Hematopoietic multipotent progenitor cell treated with erythropoietin and hydrocortisone succinate and interleukin-3 and kit ligand, for 17 days (in vitro differentiated cells): ENCODE measurements at regions not wholly inside any gene's neighbourhood (a gene's known extent, or its start where the extent isn't known, plus 50 kb on each side); places are given as distances from the start of the nearest gene placed in this dataset.
A peak's percentile ranks its signal among the peaks of the same experiment; 100 is the strongest.

Experiments used
- DNase-seq: peaks from one replicate; pipeline ENCODE4 v3.0.0-alpha.2; 2015; ENCODE audit warnings: low spot score

DNA sequence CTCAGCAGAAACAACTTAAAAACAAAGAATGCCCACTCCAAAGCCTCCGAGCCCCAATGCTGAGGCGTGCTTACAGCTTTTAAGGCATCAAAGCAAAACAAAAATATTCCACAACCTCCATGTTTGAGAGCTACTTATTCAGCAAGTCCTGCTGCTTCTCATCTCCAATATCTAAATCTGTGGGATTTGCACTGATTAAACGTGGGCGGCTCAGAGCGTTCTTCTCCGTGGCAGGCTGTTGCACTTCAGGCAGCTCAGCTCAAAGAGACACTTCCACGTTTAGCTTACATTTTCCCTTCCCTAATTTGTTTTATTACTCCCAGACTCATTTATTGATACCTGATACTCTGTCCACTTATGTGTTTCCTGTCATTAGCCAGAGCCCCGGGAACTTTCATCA lies 282.6 kb upstream of the MCTP2 start:
- no peak for DNase-seq

DNA sequence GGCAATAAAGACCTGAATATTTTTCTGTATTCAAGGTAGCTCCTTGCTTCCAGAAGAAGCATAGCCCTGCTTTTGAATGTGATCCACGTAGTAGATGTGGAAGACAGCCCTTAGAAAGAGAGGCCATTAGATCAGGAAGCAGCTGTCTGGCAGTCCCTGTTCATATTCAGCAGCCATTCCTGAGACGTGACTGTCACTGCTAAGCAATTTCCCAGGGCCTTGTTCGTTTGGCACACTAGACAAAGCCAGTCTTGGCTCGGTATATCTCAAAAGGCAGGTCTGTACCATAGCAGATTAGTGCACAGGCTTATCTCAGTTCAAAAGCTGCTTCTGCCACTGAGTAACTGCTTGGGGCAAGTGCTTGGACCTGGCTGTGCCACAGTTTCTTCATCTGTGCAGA lies 287.8 kb upstream of the MCTP2 start:
- peak; percentile 45 for DNase-seq

DNA sequence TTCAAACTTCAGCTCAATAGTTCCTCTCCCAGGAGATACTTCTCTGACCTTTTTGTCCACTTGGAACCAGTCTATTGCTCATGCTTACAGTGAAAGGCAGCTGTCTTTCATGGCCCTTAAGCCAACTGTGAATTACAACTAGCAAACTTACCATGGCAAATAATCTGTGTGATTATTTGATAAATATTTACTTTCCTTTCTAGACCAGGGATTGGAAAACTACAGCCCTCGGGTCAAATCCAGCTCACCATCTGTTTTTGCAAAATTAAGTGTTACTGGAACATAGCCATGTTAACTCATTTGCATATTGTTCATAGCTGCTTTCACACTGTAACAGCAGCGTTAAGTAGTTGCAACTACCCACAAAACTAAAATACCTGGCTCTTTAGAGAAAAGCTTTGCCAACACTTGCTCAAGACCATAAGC lies 289.1 kb upstream of the MCTP2 start:
- DNase-seq: peak; percentile 32

DNA sequence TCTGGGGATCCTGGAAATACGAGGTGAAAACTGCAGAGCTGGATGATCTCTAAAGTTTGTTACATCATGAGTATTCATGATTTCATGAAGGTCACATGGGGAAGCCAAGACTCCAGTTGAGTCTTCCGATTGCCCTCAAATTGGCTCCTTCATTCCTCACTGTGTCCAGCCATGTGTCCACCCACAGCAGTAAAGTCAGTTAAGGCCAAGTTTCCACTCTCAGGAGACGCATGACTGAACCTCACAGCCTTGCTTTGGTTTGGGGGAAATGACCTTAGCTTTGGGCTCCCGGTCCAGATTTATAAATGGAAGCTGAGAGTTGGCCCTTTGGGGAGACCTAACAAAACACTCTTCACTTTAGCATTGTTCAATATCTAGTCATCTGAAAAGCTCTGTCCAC lies 289.7 kb upstream of the MCTP2 start:
- no peak for DNase-seq

DNA sequence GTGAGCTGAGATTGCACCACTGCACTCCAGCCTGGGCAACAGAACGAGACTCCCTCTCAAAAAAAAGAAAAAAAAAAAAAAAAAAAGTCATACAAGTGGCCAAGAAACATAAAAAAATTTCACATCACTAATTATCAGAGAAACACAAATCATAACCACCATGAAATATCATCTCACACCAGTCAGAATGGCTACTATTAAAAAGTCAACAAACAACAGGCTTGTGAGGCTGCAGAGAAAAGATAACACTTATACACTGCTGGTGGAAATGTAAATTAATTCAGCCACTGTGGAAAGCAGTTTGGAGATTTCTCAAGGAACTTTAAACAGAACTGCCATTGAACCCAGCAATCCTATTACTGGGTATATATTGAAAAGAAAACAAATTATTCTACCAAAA lies 291.1 kb upstream of the MCTP2 start:
- no peak for DNase-seq

DNA sequence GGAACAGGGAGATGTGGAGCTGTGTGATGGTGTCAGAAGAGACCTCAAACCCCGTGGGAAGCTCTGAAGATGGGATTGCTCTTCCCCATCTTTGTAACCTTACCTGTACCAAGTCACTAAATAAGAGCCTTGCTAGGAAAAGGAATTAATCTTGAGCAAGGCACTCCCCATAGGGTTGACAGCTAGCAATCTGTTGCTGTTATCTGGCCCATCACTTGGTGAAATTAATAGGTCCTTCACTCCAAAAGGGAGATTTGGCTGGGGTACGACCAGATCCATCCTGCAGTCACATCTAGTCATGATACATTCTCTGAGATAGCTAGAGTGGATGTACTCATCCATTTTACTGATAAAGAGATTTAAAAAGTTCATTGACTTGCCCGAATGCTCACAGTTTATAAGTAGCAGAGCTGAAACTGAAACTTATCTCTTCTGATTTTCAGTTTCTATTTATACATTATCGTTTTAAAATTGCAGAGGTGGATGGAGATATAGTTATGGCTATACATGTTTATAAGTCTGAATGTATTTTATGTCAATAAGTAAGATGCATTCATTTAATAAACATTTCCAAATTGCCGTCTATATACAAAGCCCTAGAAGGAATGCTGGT lies 299.1 kb upstream of the MCTP2 start:
- no peak for DNase-seq

DNA sequence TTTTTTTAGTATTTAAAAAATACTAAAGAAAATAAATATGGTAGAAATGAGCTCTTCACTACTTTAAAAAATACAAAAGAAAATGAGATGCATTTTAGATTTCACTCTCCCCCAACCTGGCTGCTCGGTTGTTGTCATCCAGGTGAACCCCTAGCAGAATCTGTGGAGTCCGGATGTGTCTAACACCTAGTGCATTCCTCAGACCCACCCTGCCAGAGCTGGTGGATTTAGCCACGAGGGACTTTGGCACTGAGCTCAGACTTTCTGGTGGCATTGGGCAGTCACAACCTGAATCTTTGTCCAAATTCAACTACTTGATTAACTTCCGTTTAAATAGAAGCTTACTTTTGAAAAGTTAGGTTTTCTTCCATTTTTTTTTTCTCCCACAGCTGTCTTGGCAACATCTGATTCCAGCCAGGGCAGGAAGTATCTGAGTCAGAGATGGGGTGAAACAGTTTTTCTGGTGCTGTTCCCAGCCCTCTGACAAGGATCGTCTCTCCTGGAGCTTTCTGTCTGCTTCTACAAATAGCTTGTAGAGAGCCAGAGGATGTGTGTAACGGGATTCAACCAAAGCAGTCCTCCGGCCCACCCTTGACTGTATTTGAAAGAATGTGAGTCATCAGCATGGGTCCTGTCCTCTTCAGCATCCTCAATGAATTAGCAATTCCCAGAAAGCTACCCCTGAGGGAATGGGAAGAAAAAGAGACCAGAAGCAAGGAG lies 301.8 kb upstream of the MCTP2 start:
- no peak for DNase-seq

DNA sequence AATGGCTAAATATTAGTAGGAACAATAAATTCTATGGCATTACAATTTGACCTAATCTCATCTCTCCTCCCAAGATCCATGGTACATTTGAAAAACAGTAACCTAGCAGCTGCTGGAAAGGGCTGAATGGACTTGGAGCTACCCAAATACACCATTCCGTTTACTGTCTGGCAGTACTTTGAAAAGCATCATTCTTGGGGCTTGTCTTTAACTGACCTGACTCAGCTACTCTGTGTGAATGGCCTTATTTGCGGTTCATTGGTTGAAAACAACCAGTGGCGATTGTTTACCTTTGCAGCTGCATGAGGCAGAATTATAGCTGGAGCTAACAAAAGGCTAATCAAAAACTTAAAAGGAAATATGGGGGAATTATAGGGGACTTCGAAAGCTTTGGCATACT lies 311.2 kb upstream of the MCTP2 start:
- no peak for DNase-seq

DNA sequence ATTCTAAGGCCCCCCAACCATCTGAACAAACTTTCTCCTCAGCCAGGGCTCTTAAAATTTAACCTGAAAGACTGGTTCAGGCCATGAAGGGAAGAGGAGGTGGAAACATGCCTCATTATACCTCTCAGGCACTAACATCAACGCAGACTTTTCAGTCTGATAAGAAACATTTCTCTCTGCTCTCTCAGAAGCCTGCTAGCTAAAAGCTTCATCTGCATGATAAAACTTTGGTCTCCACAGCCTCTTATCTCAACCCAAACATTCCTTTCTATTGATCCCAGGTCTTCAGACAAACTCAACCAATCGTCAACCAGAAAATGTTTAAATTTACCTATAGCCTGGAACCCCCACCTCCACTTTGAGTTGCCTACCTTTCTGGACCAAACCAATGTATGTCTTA lies 312.6 kb upstream of the MCTP2 start:
- peak; percentile 17 for DNase-seq

DNA sequence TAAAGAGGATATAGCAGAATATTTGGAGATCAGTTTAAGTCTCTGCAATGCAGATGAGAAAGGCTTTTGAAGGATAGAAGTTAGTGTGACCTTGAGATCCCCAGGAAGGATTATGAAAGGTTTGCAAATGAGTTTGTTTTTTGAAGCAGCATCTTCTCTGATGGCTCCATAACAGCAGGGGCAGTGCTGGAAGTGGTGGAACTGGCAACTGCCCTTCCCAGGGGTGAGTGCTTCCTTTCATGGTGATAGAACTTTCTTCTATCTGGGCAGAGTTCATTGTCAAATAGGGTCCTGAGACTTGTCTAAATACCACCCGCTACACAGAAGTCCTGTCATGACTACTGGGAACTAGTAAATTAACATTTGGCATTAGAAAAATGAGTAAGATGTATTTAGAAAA lies 314.2 kb upstream of the MCTP2 start:
- no peak for DNase-seq

DNA sequence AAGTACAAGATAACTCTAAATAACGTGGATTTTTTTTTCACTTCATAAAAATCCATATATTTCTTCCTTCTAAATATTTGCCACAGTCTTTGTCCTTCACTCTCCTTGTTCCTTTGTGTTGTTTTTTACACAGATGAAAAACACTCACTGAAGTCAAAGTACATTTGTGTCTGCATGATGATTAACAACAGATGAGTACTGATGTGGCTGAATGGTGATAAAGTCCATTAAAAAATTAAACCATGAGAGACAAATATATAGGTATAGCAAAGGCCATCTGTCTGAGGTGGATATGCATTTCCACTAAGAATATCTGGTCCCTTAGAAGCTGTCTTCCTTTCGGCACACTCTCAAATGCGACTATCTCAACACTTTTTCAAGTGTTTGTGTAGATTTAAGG lies 317.5 kb upstream of the MCTP2 start:
- no peak for DNase-seq

DNA sequence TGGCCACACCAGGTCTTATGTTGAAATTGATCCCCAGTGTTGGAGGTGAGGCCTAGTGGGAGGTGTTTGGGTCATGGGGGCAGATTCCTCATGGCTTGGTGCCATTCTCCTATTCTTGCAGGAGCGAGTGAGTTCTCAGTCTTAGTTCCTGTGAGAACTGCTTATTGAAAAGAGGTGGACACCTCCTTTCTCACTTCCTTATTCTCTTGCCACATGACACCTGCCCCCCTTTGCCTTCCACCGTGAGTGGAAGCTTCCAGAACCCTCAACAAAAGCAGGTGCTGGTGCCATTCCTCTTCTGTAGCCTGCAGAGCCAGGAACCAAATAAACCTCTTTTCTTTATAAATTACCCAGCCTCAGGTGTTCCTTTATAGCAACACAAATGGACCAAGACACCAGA lies 318.1 kb upstream of the MCTP2 start:
- no peak for DNase-seq

DNA sequence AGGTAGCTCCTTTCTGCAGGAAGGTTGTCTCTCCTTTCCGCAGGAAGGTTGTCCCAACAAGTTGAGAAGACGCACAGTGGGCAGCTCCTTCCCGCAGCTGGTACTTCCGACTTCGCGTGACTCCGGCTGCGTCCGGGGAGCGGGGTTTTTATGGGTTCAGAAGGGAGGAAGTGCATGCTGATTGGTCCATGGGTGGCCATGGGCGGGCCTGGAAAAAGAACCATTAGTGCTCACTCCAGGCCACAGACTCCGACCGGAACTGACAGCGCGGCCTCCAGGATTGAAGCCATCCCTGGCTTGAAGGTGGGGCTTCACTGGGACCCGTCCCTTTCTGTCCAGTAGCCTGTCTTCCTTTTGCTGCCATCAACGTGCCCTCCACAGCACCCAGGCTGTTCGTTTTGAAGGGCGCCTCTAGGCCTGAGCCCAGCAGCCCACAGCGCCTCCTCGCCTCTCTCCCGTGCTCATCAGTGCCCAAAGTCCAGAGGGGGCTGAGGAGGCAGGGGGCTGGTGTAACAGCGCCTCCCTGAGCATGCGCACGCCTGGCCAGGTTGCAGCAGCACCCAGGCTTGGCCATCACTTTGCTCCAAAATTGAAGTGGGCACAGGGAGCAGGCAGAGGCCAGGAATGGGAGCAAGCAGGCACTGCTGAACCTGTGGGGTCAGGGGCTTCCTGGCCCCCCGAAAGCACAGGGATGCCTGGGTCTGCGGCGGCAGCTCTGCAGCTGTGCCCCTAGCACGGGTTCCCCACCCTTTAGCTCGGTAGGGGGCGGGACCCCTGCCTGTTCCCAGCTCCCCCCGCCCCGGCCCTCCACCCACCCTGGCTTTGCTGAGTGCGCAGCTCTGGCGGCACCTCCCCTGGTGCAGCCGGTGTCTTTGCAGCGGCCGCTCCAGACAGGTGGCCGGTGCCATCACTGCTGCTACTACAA lies 330.6 kb upstream of the MCTP2 start:
- DNase-seq: no peak

DNA sequence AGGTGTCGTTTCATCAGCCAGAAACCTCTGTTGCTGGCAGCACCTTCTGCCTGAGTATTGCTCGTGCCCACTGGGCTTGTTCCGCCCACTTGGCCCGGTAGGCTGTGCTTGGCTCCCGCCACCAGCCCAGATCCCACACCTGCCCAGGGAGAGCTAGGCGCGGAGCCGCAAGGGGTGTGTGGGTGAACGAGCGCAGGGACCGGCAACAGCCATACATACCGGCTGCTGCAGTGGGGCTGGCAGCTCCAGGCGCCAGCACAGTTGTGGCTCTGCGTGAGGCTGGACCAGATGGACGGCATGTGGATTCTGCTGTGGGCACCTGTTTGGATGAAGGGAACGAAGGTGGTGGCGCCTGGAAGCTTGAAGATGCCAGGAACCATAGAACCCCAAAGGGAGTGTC lies 331.5 kb upstream of the MCTP2 start:
- DNase-seq: no peak

DNA sequence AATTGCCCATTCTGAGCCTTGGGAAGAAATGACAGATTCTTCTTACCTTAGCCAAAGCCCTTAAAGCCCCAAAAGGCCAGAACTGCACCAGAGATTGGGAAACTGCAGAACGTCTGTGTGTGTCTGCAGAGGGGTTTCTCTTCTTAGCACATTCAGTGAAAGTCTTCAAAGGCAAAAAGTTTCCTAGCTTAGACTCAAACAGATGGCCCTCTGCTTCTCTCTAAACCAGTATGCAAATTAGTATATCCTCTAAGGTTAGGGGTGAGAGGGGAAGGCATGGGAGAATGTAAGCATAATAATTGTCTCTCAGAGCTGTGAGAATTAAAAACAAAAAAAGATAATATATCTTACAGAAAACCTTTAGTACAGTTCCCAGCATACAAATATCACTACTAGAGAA lies 334.0 kb upstream of the MCTP2 start:
- no peak for DNase-seq

DNA sequence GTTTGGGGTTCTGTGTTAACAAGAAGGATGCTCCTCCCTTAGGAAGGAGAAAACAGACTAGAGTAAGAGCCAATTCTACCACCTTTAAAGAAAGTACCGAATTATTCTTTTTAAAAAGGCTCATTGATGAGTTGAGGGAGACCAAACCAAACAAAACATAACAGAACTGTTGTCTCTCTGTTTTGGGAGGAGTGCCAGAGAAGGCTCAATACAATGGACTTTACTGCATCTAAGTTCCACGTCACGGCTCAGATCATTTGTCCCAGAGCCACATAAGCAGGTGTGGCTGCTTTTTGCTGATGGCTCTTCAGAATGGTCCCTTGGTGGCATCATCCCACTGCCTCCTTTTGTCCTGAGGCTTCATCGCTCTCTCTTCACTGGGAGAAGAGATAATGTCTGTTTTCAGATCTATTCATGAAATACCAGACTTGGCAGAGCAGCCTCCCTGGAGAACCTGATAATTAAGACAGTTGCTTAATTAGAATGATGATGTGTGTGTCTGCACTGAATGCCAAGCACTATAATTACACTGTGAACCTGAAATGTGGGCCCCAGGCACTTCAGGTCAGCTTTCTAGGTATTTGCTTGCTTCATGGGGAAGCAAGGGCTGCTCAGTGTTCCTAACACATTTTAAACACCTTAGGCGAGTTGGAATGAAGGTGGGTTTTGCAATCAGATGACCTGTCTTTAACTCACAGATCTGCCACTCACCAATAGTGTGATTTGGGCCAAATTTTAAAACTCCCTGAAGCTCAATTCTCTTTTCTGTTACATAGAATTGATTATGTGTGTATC lies 335.2 kb upstream of the MCTP2 start:
- no peak for DNase-seq

DNA sequence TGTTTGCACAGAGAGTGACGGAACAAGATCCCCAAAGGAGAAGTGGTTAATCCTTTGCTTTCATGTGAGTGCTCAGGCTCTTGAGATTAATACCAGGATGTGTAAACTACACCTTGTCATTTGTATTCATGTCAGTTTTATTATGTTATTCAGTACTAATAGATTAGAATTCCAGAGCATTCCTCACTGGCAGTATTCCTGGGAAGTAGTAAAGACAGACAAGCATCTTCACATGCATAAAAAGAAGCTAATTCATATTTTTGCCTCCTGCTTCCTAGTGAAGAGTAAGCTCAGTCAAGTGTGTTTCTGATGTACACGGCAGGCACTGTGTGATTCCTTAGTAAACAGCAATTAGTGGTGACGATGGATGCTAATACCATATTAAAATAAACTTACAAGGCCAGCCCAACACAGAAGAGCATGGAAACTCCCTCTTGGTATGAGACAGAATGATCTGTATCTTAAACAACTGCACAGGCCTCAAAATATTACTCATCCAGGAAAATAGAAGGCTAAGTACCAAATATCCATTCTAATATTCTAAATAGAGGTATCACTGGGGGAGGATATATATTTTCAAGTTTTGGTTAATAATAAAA lies 336.8 kb upstream of the MCTP2 start:
- DNase-seq: no peak

DNA sequence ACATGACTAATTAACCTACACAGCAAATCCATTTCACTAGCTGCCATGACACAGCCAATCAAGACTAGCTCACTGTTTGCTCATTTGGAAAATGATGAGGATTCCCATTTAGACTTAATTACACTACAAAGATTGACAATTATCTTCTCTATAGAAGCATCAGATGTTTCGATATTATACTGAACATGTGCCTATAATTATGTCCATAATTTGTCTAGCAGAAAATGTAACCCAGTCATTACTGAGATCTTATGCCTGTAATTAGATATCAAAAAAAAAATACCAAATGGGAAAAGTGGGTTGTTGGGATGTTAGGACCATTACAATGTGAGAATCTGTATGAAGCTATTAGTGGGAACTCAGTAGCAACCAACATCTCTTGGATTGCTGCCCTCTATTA lies 344.2 kb upstream of the MCTP2 start:
- DNase-seq: no peak

DNA sequence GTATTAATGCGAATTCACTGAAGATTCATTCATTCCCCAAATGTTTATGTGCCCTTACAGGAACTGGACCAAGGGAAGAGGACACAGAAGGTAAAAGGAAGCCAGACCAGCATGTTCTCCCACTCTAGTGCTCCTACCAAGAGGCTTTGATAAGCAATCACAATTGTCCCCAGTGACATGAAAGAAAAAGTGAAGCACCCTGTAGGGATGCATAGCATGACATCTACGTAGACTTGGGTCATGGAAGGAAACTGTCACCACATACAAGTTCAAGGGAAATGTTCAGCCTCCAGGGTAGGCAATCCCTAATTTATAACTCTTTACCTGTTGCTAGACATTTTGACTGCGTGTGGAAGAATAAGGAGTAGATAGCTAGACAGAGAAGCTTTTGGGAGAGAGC lies 348.6 kb upstream of the MCTP2 start:
- no peak for DNase-seq

DNA sequence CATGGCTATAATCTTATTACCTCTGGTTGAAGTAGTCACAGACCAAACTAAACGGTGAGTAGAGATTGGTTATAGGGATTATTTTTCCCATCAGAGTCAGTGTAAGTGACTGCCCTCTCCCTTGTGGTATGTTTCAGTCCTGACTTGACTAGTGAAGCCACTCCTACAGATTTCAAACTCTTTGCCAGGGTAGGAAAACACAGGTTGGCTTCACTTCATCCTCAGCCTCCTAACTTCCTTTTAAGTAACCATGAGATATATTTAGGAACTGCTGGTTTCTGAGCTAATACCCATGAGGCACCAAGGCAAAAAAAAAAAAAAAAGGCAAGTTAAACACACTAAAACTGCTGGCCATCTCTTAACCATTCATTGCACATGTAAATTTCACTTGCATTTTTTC lies 349.2 kb upstream of the MCTP2 start:
- no peak for DNase-seq

DNA sequence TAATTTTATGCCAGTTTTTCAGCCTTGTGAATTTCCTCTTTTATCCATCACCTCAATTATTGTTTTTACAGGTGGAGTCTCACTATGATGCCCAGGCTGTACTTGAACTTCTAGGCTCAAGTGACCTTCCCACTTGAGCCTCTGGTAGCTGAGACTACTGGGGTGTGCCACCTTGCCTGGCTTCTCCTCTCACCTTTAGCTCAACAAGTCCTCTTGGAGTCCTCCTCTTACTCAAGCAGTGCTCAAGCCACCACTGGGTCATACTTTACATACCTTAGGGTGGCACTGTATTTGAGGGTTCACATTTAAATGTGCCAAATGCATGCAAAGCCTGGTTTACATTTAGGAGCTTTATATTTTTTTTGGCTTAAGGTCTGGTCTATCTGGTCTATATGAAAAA lies 350.1 kb upstream of the MCTP2 start:
- DNase-seq: no peak

DNA sequence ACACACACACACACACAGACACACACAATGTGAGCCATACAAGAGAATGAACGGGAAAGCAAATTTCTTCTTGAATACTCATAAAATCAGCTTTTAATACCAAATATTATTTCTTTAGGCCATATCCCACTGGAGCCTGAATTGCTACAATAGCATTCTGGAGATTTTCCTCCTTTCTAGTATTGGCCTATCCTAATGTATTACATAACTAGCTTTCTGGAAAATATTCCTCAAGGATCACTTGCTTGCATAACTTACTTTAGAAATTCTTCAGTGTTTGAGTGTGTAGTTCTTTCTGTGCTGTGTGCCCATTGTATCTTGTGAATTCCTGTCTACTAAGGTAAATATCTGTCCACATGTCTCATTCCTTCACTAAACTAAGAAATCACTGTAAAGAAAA lies 351.0 kb upstream of the MCTP2 start:
- DNase-seq: no peak
